GM19328 (cell line): ENCODE measurements at regions not wholly inside any gene's neighbourhood (a gene's known extent, or its start where the extent isn't known, plus 50 kb on each side); places are given as distances from the start of the nearest gene placed in this dataset.

ENCODE experiments used
- ATAC-seq: cut with Tn5 transposase; IDR thresholded peaks from one replicate; pipeline ENCODE4 v1.9.1; 2021; ENCODE audit warnings: mild to moderate bottlenecking, moderate library complexity; ENCODE audit not compliant: unreplicated experiment

GRCh38 chr9:107756091-107756490 is 266.5 kb upstream of the KLF4 start:
- ATAC-seq: no peak

GRCh38 chr9:107755246-107755645 is 265.7 kb upstream of the KLF4 start:
- no peak for ATAC-seq

- peak; percentile 78 for ATAC-seq
Measured at GRCh38 chr9:107751567-107752210, 262.1 kb upstream of the KLF4 start.

GRCh38 chr9:107750741-107751566 is 261.4 kb upstream of the KLF4 start:
- ATAC-seq: no peak

GRCh38 chr9:107749787-107750444 is 260.3 kb upstream of the KLF4 start:
- ATAC-seq: no peak

GRCh38 chr9:107744873-107745272 is 255.3 kb upstream of the KLF4 start:
- ATAC-seq: no peak

- ATAC-seq: no peak
Measured at GRCh38 chr9:107742531-107743309, 253.2 kb upstream of the KLF4 start.

- ATAC-seq: no peak
Measured at GRCh38 chr9:107740088-107740980, 250.8 kb upstream of the KLF4 start.

- no peak for ATAC-seq
Measured at GRCh38 chr9:107739601-107740082, 250.1 kb upstream of the KLF4 start.

GRCh38 chr9:107738789-107739188 is 249.2 kb upstream of the KLF4 start:
- ATAC-seq: no peak

- ATAC-seq: no peak
Measured at GRCh38 chr9:107737987-107738743, 248.6 kb upstream of the KLF4 start.

GRCh38 chr9:107737610-107737986 is 248.0 kb upstream of the KLF4 start:
- ATAC-seq: no peak

GRCh38 chr9:107735821-107736220 is 246.3 kb upstream of the KLF4 start:
- ATAC-seq: no peak

GRCh38 chr9:107734256-107735013 is 244.9 kb upstream of the KLF4 start:
- no peak for ATAC-seq

- no peak for ATAC-seq
Measured at GRCh38 chr9:107733523-107733894, 243.9 kb upstream of the KLF4 start.

- no peak for ATAC-seq
Measured at GRCh38 chr9:107732781-107733522, 243.4 kb upstream of the KLF4 start.

- no peak for ATAC-seq
Measured at GRCh38 chr9:107731115-107731762, 241.7 kb upstream of the KLF4 start.
